Urinary bladder (tissue), 3 donors: ENCODE measurements at regions not wholly inside any gene's neighbourhood (a gene's known extent, or its start where the extent isn't known, plus 50 kb on each side); places are given as distances from the start of the nearest gene placed in this dataset.

Source experiments
- DNase-seq: peaks from one replicate; pipeline ENCODE4 v3.0.0-alpha.2; 2015; ENCODE audit errors: extremely low spot score
- H3K27ac ChIP-seq: one replicate; pipeline ENCODE4 v1.5.1; 2013; ENCODE audit warnings: low read depth, mild to moderate bottlenecking, moderate library complexity
- H3K36me3 ChIP-seq: one replicate; pipeline ENCODE4 v1.6.1; 2013; ENCODE audit warnings: mild to moderate bottlenecking, moderate library complexity; ENCODE audit not compliant: insufficient read depth
- H3K4me1 ChIP-seq: one replicate; pipeline ENCODE4 v1.6.1; 2013; ENCODE audit warnings: mild to moderate bottlenecking, moderate library complexity; ENCODE audit not compliant: insufficient read depth
- H3K4me3 ChIP-seq: one replicate; pipeline ENCODE4 v1.5.1; 2013; ENCODE audit warnings: low read depth, low read length
- WGBS: extraction: QIAGEN DNeasy Blood & Tissue Kit; methylation state at CpG from one replicate; pipeline ENCODE4 v1.1.7; 2013; 5-methylcytosine and 5-hydroxymethylcytosine counted together
- donor health status: healthy with polysubstance abuse.
- donor health status: healthy.

DNA sequence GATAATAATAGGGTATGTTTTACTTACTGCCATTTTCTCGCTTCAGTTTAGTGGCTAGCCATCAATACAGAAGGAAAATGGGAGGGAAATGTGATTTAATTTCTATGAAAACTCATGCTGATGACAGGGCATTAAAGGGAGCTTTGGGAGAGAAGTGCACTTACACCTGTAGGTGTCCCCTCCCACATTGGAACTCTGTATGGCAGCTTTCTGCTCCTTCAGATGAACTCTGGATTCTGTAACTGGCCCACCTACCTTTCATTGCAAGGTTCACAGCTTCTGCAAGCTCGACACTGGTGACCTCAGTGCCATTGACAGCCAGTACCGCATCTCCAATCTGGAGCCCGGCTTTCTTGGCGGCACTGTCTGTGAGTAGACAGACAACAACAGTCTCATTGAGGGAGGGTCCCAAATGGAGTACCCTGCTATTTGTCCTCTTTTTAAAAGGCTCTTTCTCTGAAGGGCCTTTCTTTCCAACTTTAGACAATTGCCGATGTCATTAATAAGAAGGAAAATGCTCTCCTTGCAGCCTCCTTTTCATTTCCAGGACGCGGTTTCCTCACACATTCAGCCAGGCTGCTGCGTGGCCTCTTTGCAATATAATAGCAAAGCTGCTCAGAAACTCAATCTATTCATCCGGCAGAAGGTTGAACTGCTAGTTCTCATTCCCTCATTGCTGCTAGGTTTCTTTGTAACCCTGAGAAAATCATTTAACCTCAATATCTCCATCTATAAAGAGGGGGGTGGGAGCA is 63.6 kb downstream of the NUDT12 start:
- Histone ChIP-seq H3K4me1 (no peaks in the 10 kb centered on the region), H3K4me3 (no peak overlapping the region), H3K36me3 (no peaks in the 10 kb centered on the region), H3K27ac (no peak overlapping the region)
- no peak for DNase-seq
- WGBS, result 68% methylated on average over 10 of the region's 10 CpGs

GRCh38 chr5:103498211-103498610 is 64.4 kb downstream of the NUDT12 start:
- 61% methylated on average over 1 of the region's 1 CpG for WGBS
- DNase-seq, result no peak
- Histone ChIP-seq H3K4me3 (no peak overlapping the region), H3K4me1 (no peaks in the 10 kb centered on the region), H3K36me3 (no peaks in the 10 kb centered on the region), H3K27ac (no peak overlapping the region)

DNA sequence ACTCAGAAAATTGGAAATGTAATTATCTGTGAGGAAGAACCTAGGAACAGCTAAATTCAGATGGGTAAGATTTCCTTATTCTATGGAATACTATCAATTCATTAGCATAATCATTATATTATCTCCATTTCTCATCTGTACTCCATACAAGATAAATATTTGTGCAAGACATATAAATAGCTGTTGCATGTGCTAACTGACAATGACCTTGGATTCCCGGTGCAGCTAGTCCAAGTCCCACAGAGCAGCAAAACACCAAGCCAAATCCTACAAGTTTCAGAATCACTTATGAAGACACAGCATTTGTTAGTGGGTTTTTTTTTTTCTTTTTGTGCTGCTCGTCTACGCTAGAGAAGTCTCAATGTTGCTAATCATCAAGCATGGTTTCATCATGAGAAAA is 64.8 kb downstream of the NUDT12 start:
- H3K36me3 ChIP-seq, result no peaks in the 10 kb centered on the region
- DNase-seq, result no peak
- no peaks in the 10 kb centered on the region for H3K4me1 ChIP-seq
- no peak overlapping the region for H3K4me3 ChIP-seq
- no peak overlapping the region for H3K27ac ChIP-seq
- 65% methylated on average over 3 of the region's 3 CpGs for WGBS

GRCh38 chr5:103490030-103490739 is 72.4 kb downstream of the NUDT12 start:
- no peak for DNase-seq
- no peak overlapping the region for H3K27ac ChIP-seq
- no peak overlapping the region for H3K4me3 ChIP-seq
- H3K36me3 ChIP-seq, result no peaks in the 10 kb centered on the region
- WGBS, result 65% methylated on average over 4 of the region's 4 CpGs
- no peaks in the 10 kb centered on the region for H3K4me1 ChIP-seq

- no peaks in the 10 kb centered on the region for H3K36me3 ChIP-seq
- 56% methylated on average over 2 of the region's 2 CpGs for WGBS
- H3K4me1 ChIP-seq, result no peaks in the 10 kb centered on the region
- no peak overlapping the region for H3K4me3 ChIP-seq
- no peak for DNase-seq
- H3K27ac ChIP-seq, result no peak overlapping the region
Observed at GRCh38 chr5:103489307-103489706, 73.3 kb downstream of the NUDT12 start.

GRCh38 chr5:103487822-103488493 is 74.6 kb downstream of the NUDT12 start:
- 84% methylated on average over 3 of the region's 3 CpGs for WGBS
- Histone ChIP-seq H3K36me3 (no peaks in the 10 kb centered on the region), H3K27ac (no peak overlapping the region), H3K4me3 (no peak overlapping the region), H3K4me1 (no peaks in the 10 kb centered on the region)
- DNase-seq, result no peak

DNA sequence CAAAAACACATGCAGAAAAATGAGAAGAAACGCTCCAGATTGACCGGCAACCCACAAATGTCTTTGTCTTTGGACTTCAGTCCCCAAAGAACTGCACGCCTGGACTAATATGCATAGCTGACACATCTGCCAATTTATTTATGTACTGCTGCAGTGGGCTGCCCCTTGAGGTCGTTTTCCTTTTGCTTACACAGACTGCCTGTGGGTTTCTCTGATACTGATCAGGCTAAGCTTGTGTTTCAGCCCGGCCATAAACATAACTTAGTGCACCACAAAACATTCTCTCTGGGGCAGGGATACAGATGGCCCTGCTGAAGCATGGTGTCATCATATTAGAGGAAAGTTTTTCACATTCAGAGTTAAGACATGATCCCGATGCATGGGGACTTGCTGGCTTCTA is 75.4 kb downstream of the NUDT12 start:
- Histone ChIP-seq H3K36me3 (no peaks in the 10 kb centered on the region), H3K4me1 (no peaks in the 10 kb centered on the region), H3K27ac (no peak overlapping the region), H3K4me3 (no peak overlapping the region)
- 32% methylated on average over 6 of the region's 6 CpGs for WGBS
- DNase-seq, result peak; percentile 31

DNA sequence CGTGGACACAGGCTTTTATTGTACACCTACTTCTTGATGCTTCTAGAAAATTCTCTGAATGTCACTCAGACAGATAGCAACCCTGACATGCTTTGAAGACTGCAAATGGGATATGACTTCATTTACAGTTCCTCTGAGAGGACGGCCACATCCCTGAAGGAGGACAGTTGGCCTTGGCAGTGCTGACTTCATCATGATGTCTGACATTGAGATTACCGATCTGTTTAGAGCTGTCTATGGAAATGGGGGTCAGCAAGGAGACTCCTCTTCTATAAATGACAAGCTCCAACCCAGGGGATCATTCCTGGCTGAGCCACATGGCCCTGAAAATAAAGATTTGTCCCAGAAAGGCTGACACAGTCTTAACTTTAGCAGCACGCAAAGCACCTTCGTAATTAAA is 75.8 kb downstream of the NUDT12 start:
- DNase-seq, result no peak
- Histone ChIP-seq H3K36me3 (no peaks in the 10 kb centered on the region), H3K4me3 (no peak overlapping the region), H3K4me1 (no peaks in the 10 kb centered on the region), H3K27ac (no peak overlapping the region)
- WGBS, result 67% methylated on average over 5 of the region's 5 CpGs

DNA sequence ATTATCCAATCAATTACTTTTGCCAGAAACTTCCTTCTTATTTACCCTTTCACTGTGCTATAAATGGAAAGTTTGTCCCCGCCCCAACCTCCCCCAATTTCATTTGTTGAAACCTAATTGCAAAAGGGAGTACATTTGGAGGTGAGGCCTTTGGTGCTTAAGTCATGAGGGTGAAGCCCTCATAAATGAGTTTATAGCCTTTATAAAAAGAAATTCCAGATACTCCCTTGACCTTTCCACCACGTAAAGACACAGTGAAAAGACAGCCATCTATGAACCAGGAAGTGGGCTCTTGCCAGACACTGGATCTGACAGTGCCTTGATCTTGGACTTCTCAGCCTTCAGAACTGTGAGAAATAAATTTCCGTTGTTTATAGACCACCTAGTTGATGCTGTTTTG is 82.3 kb downstream of the NUDT12 start:
- no peaks in the 10 kb centered on the region for H3K4me1 ChIP-seq
- WGBS, result 67% methylated on average over 3 of the region's 3 CpGs
- no peak overlapping the region for H3K27ac ChIP-seq
- no peak for DNase-seq
- no peak overlapping the region for H3K4me3 ChIP-seq
- no peaks in the 10 kb centered on the region for H3K36me3 ChIP-seq

DNA sequence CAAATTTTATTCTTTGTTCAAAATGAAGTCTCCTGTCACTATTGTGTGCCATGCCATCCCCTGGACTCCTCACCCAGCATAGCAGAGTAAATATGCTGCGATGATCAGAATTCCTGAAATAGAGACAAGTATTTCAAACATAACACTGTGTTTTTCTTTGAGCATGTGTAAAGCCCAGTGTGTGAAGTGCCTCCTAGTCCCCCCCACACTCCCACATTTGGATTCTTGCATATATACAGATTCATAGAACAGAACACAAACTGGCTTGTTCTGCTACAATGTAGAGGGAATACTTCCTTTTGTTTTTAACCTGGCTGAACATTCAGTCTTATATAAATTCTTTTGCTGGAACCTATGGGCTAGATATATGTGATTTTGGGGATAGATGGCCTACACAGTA is 84.9 kb downstream of the NUDT12 start:
- no peaks in the 10 kb centered on the region for H3K4me1 ChIP-seq
- 78% methylated on average over 1 of the region's 1 CpG for WGBS
- DNase-seq, result no peak
- H3K36me3 ChIP-seq, result no peaks in the 10 kb centered on the region
- no peak overlapping the region for H3K4me3 ChIP-seq
- H3K27ac ChIP-seq, result no peak overlapping the region

GRCh38 chr5:103476811-103477210 is 85.8 kb downstream of the NUDT12 start:
- 80% methylated on average over 5 of the region's 5 CpGs for WGBS
- DNase-seq, result no peak
- Histone ChIP-seq H3K4me3 (no peak overlapping the region), H3K27ac (no peak overlapping the region), H3K36me3 (no peaks in the 10 kb centered on the region), H3K4me1 (no peaks in the 10 kb centered on the region)

GRCh38 chr5:103475629-103476240 is 86.9 kb downstream of the NUDT12 start:
- H3K4me1 ChIP-seq, result no peaks in the 10 kb centered on the region
- no peak overlapping the region for H3K27ac ChIP-seq
- H3K36me3 ChIP-seq, result no peaks in the 10 kb centered on the region
- WGBS, result 35% methylated on average over 4 of the region's 4 CpGs
- no peak overlapping the region for H3K4me3 ChIP-seq
- no peak for DNase-seq

GRCh38 chr5:103474677-103475076 is 87.9 kb downstream of the NUDT12 start:
- H3K4me1 ChIP-seq, result no peaks in the 10 kb centered on the region
- H3K27ac ChIP-seq, result no peak overlapping the region
- H3K4me3 ChIP-seq, result no peak overlapping the region
- WGBS, result 94% methylated on average over 1 of the region's 1 CpG
- no peak for DNase-seq
- H3K36me3 ChIP-seq, result no peaks in the 10 kb centered on the region

DNA sequence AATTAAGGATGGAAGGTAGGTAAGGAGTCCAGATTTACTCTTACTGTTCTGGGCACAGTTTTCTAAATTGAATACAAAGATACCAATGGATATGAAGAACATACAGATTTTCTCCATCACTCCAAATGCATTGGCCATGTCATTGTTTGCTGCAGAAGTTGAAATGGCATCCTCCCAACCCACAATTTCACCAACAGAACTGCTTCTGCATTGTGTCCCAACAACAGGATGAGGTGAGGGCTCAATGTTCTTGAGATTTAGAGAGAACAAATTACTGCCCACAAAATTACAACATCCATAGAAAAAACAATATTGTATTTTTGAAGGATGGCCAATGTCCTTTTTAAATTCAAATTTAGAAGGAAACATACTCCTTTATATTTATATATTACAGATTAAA is 88.9 kb downstream of the NUDT12 start:
- H3K36me3 ChIP-seq, result no peaks in the 10 kb centered on the region
- H3K4me1 ChIP-seq, result no peaks in the 10 kb centered on the region
- no peak overlapping the region for H3K4me3 ChIP-seq
- DNase-seq, result no peak
- H3K27ac ChIP-seq, result no peak overlapping the region
